GM12892 (cell line): ENCODE measurements at regions not wholly inside any gene's neighbourhood (a gene's known extent, or its start where the extent isn't known, plus 50 kb on each side); places are given as distances from the start of the nearest gene placed in this dataset.
A peak's percentile ranks its signal among the peaks of the same experiment; 100 is the strongest.

Experiments used
- DNase-seq: peaks from one replicate; pipeline ENCODE4 v3.0.0; 2011; ENCODE audit not compliant: insufficient read length
- FAIRE-seq: peaks from 2 replicates; lab custom pipeline; 2011; peaks lifted over from hg19 to GRCh38; lab: Jason Lieb, UNC
- POLR2A ChIP-seq: IDR thresholded peaks from 2 replicates; pipeline ENCODE4 v1.6.1; 2011; ENCODE audit warnings: low read depth, low read length, control low read depth
- POLR2AphosphoS5 ChIP-seq: IDR thresholded peaks from 2 replicates; pipeline ENCODE4 v1.6.1; 2011; ENCODE audit warnings: low read depth, low read length, control low read depth
- TAF1 ChIP-seq: IDR thresholded peaks from 2 replicates; pipeline ENCODE4 v1.6.1; 2011; ENCODE audit warnings: low read depth, mild to moderate bottlenecking, control low read depth, low read length, borderline replicate concordance

DNA sequence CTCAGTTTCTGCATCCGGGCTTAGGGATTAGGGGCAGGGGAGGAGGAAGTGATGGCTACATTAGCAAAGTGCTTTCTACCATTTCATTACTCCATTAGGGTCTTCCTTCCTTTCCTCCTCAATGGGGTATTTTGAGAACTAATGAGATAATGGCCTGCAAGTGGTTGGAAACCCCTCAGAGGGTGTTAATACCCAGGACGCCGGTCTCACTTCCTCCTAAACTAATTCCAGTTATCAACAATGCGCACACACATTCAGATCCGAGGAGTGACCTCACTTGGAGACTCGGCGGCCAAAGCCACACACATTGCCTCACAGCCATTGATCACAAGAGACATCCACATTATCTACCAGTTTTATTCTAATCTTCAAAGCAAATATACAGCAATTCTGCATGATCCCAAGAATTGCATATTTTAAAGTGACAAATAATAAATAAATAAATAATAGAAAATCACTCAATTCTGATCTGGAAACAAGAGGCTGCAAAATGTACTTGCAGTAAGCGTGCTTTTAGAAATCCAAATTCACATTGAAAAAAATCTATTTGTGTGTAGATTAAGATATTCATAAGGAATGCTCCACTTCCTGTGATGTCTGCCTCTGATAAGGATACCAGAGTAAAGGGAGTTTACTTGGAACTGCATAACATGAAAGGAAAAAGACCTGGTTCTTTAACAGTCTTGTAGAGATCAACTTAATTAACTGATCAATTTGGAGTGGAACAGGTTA is 329.1 kb downstream of the FBXW7 start:
- TF ChIP-seq POLR2A = no peak
- no peak for DNase-seq

DNA sequence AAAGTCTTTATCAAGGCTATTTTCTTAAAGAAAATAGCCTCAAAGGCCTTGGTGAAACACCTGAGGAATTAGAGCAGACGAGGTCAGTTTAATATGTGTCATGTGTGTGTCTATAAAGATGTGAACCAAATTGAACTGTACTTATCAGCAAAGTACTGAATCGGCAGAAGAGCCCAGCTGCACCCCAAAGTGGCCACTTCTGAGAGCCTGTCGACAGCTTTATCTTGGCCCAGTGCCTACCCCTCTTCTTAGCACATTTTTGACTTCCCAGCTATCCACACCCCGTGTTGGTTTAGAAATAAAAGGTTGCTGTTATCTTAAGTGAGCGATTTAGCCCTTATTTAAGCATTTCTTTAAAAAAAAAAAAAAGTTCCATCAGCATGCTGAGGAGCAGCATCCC is 329.7 kb downstream of the FBXW7 start:
- TF ChIP-seq TAF1 = no peak
- TF ChIP-seq POLR2A = no peak
- TF ChIP-seq POLR2AphosphoS5 = no peak
- FAIRE-seq (no peak), DNase-seq (no peak)

More for the DNA sequence above, 329.1 kb downstream of the FBXW7 start:
- FAIRE-seq = no peak

DNA sequence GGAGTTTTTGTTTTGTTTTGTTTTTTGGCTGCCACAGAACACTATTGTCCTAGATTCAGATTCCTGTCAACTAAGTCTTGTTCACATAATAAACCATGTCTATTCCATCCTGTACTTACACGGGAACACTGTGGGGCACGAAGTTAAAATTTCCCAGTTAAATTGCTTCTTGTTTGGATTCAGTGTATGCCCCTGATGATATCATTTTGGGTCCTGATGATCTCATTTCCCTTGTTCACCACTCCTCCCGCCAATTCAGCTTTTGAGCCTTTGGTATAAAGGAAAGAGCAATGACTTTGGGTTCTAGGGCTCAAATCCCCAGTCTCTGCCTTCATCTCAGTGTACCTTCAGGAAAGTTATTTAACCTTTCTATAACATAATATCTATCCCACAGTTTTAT is 333.5 kb downstream of the FBXW7 start:
- DNase-seq (no peak), FAIRE-seq (no peak)
- no peak for TF ChIP-seq POLR2A
- TF ChIP-seq POLR2AphosphoS5 = no peak
- TF ChIP-seq TAF1 = no peak

DNA sequence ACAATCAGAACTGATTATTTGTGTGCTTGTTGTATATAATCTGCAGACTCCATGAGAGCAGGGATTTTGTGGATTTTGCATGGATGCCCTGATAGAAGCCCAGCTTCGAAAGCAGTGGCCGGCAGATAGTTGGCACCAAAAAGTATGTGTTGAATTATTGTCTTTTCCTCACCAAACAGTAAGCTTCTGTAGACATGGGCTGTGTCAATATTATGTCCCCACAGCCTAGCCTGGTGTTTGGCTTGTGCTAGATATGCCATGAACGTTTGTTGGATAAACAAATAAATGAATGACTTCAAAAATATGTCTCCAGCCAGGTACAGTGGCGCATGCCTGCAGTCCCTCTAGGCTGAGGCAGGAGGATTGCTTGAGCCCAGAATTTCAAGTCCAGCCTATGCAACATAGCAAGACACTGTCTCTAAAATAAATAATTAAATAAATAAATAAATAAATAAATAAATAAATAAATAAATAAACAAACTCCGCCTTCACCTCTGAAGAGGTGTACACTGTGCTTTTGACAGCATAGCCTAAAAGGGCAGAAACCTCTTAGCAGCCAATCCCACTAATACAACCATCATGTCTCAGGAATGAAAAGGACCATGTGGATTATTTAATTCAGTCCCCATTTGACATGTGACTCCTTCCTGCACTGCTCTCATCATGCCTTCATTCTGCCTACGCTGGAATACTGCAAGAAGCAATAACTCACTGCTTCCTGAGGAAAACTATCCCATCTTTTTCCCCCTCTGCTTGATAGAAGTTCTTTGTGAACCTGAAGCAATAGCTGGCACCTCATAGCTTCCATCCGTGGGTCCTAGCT is 335.2 kb downstream of the FBXW7 start:
- no peak for FAIRE-seq
- no peak for DNase-seq
- no peak for TF ChIP-seq POLR2A
- TF ChIP-seq POLR2AphosphoS5 = no peak
- TF ChIP-seq TAF1 = no peak

DNA sequence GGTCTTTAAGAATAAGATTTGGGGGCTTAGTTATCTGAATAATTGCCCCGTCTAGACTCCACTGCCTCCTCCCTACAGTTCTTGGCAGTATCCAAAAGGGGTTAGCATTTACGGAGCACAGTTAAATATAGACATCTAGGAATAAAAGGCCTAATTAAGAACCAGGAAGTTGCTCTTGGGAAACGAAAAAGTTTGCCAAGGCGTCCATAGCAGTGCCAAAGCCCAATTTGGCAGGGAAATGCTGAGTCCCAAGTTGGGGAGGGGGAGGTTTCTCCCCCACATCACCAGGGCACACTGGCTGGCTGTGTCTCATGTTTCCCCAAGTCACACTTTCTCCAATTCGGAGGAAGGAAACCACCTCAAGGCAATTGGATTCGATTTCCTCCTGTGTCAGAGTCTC is 338.7 kb downstream of the FBXW7 start:
- no peak for TF ChIP-seq POLR2AphosphoS5
- TF ChIP-seq TAF1 = no peak
- no peak for TF ChIP-seq POLR2A
- DNase-seq = no peak
- FAIRE-seq = no peak

DNA sequence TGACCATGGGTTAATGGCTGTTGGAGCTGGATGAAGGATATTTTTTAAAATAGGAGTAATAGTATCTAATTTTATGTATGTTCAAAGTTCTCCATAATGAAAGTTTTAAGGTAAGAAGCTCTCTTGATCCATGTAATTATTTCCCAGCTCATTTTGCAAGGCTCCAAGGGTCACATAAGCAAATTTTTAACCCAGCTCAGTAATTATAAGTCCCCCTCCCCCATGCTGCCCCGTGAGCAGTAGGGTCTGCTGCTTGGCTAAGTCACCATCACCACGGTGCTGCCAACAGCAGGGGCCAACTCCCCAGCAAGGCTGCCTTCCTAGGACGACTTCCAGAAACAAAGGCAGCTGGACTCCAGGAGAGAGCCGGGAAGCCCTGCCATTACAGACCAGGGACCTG is 340.0 kb downstream of the FBXW7 start:
- FAIRE-seq = no peak

DNA sequence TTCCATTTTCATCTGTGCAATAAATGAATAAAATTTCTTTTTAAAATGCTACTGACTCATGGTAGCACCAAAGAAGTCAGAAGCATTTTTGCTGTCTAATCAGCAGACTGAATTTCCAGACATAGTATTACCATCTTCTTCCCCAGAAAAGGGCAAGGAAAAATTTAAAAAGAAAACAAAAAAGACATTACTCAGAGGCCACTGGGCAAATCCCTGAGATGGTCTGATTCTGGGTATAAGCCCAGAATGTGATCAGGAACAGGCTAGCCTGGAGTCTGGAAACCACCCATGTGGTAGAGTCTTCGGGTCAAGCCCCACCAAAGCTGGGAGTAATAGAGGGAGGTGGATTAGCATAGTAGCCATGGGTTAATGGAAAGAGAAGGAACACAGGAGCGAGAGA is 342.8 kb downstream of the FBXW7 start:
- no peak for FAIRE-seq
- DNase-seq = no peak
- TF ChIP-seq POLR2A (no peak), POLR2AphosphoS5 (no peak), TAF1 (no peak)

More for the DNA sequence above, 340.0 kb downstream of the FBXW7 start:
- no peak for DNase-seq
- TF ChIP-seq TAF1 = no peak
- no peak for TF ChIP-seq POLR2A
- TF ChIP-seq POLR2AphosphoS5 = no peak

DNA sequence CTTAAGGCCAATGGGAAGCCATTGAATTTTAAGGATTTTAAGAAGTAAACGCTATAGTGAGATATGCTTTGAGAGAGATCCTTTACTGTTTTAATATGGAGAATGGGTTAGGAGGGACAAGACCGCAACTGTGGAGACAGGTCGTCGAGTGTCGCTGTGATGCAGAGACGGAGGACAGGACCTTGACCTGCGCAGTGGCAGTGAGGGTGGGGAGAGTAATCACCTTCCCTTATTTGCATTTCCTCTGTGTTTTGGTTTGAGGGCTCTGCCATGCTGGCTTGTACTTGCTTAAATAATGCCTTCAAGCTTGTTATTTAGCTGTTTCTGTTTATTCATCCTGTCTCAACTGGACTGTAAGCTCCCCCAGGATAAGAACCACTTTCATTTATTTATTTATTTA is 345.0 kb downstream of the FBXW7 start:
- no peak for DNase-seq
- FAIRE-seq = peak; percentile 38
- TF ChIP-seq TAF1 (no peak), POLR2A (no peak), POLR2AphosphoS5 (no peak)

DNA sequence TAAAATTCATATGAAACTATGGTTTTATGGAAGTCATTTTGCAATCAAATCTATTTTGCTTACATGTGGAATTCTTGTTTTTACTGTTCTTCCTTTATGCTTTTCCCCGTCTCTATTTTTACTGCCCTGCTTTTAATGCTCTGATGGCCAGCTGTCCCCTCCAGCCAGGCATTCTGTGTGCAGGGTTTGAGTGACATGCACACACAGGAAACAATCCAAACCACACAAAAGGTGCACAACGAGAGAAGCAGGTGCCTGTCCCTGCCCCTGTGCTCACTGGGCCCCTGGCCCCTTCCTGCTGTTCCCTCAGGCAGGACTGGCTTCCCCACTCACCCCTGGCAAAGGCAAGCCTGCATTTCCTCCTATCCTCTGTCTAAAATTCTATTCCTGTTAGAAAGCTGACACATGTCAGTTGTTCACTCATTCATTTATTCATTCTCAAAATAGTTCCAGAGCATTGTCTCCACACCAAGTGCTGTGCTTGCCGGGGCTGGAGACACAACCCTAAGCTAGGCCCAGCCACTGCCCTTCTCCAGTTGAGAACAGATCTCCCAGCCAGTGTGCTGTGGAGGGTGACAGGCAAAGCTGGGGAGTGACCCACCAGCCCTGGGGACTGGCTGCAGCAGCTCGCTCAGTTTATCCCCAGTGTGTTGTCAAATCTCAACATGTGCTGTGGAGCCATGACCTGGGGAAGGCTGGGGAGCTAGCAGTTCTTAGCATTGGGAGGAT is 346.3 kb downstream of the FBXW7 start:
- FAIRE-seq (peak; percentile 92), DNase-seq (no peak)
- no peak for TF ChIP-seq TAF1
- no peak for TF ChIP-seq POLR2A
- TF ChIP-seq POLR2AphosphoS5 = no peak

DNA sequence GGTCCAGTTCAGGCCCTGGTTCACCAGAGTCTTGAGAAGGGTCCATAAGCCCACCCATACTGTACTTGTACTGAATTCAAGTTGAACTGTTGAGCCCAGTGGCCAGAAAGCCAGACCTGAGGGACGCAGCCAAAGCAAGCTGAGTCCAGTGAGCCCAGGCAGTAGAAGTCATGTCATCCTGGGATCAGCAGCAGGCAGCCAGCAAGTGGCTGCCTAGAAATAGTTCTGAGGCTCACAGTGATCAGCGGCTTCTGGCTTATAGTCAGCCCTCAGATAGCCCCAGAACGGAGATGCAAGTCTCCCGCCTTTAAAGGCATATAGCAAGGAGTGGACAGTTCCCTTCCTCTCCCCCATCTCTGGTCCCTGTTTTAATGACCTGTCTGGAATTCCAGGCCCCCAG is 347.1 kb downstream of the FBXW7 start:
- no peak for TF ChIP-seq POLR2A
- DNase-seq = no peak
- FAIRE-seq = peak; percentile 44

DNA sequence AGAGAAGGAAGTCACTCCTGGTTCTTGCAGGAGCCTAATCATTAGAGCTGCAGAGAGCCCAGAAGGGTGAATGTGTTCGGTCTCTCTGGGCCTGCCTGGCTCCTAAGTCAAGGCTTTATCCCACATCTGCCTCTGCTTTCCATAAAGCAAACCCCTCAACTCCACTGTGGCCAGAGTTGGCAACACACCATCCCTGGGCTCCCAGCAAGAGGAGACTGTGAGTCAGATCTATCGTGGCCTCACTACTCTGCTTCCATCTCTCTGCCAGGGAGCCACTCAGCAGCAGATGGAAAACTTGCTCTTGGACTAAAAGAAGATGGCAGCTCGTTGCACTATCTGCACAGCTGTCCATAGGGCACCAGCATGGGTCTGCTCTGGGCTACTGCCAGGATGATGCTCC is 348.2 kb downstream of the FBXW7 start:
- TF ChIP-seq POLR2A = no peak
- FAIRE-seq (no peak), DNase-seq (no peak)

DNA sequence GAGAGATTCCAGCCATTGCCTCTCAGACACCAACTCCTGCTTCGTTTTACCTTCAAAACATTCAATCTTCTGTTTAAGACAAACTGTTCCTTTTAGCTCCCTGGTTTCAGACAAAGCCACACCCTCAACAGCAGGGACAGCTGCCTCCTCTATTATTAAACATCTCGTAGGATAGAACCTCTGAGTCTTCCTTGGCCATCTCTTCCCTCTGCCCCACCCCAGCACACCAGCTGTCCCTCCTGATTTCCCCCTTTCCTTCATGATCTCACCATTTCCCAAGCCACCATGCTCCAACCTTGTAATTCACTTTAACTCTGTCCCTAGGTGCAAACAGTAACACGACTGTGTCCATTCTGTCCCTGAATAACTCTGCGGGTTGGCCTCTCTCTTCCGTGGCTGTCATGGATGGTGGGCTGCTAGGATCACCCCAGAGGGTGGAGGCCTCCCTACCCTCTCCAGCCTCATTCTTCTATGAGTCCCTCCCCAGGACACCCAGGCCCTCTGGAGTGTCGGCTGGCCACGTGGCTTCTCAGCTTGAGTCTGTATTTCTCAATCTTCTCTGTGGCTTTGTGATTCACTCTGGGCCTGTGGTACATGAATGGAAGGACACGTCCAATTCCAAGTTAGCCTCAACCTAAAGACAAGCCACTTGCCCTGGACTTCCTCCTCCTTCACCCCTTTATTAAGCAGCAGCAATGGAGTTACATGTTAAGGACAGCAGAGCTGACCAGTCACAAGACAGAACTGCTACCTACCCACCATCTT is 349.9 kb downstream of the FBXW7 start:
- TF ChIP-seq POLR2AphosphoS5 (no peak), TAF1 (no peak), POLR2A (no peak)
- no peak for FAIRE-seq
- DNase-seq = no peak
